ENCODE measurements at regions not wholly inside any gene's neighbourhood (a gene's known extent, or its start where the extent isn't known, plus 50 kb on each side); places are given as distances from the start of the nearest gene placed in this dataset.
A peak's percentile ranks its signal among the peaks of the same experiment; 100 is the strongest.

- peak; percentile 26 for DNase-seq
Measured at GRCh38 chr15:97561529-97561928, 399.0 kb upstream of the ARRDC4 start.

GRCh38 chr15:97563516-97563915 is 397.0 kb upstream of the ARRDC4 start:
- no peak for DNase-seq

DNA sequence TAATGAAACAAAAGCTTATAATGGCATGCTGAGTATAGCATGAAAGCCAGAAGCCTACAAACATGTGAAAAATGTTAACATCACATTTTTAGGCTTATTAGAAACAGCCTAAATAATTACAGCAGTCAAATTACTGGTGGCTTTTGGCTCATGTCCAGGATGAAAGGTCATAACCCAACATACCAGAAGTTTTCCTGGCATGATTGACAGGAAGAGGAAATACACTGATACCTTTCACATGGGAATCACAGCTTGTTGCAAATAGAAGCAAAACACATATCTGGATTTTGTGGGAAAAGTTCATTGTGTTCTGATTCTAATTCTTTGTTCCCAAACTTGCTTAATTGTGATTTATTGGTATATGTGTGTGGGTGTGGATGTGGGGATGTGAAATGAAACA is 393.5 kb upstream of the ARRDC4 start:
- DNase-seq: no peak

DNA sequence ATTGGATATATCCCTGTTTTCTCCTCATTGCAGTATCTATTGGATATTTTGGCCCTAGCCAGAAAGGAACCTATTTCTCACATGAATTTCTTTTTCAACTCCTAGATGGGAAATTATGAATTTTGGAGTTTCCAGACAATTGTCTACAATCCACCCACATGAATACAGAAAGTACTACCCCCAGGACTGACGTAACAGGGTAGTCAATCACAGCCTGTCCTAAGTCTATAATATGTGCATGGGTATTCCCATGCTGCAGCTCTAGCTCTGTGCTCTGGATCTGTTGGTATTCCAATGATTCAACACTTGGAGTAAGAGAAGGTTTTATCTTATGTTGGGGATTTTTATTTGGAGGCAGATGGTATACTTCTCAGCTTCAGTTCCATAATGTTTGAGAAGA is 393.1 kb upstream of the ARRDC4 start:
- DNase-seq: no peak

GRCh38 chr15:97576929-97577645 is 383.4 kb upstream of the ARRDC4 start:
- no peak for DNase-seq

GRCh38 chr15:97585408-97585807 is 375.1 kb upstream of the ARRDC4 start:
- DNase-seq: no peak

GRCh38 chr15:97592778-97593177 is 367.7 kb upstream of the ARRDC4 start:
- DNase-seq: no peak

- no peak for DNase-seq
Measured at GRCh38 chr15:97597801-97598200, 362.7 kb upstream of the ARRDC4 start.

- DNase-seq: peak; percentile 17
Measured at GRCh38 chr15:97598353-97598798, 362.1 kb upstream of the ARRDC4 start.

- DNase-seq: no peak
Measured at GRCh38 chr15:97600190-97600589, 360.3 kb upstream of the ARRDC4 start.

DNA sequence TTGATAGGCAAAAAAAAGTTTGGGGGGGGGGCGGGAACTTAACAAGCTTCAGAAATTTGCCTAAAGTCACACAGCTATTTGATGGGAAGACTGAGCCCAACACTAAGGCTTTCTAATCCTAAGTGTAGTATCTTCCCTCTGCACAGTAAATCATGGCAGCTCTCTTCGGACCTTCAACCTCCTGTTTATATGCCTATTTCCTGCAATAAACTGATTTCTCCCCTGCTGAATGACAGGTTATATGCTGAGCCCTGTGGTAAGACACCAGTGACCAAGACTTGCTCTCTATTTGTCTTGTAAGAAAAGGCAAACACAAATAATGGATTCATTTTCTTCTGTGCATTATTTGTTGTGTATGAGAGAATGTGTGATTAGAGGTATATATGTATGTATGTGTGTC is 355.8 kb upstream of the ARRDC4 start:
- DNase-seq: no peak

DNA sequence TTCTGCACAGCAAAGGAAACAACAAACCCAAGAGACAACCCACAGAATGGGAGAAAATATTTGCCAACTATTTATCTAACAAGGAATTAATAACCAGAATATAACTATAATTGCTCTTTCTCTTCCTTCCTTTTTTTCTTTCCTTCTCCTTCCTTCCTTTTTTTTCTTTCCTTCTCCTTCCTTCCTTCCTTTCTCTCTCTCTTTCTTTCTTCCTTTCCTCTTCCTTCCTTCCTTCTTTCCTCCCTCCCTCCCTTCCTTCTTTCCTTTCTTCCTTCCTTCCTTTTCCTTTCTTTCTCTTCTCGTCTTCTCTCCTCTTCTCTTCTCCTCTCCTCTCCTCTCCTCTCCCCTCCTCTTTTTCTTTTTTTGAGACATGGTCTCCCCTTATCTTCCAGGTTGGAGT is 345.4 kb upstream of the ARRDC4 start:
- no peak for DNase-seq

DNA sequence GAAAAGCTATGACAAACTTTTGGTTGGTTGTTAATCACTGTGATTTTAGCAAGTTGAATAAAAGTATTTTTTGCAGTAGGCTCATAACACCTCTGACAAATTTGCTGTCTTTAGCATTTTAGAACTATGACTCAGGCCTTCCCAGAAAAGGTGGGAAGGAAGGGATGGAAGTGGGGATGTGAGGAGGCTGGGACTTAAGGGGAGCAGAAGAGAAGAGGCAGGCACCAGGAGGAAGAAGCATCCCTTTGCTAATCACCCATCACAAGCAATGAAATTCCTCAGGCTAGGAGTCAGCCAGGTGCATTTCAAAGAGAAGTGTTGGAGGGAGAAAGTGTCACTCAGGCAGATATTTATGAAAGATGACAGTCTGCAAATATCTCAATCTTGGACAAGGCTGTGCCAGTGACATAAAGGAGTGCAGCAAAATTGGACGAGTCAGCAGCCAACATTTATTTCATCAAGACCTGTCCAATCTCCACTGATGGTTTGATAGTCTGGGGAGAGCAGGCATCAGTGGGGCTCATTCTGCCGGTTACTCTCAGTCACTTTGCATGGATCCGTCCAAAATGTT is 337.3 kb upstream of the ARRDC4 start:
- DNase-seq: no peak

- no peak for DNase-seq
Measured at GRCh38 chr15:97627634-97628033, 332.9 kb upstream of the ARRDC4 start.

DNA sequence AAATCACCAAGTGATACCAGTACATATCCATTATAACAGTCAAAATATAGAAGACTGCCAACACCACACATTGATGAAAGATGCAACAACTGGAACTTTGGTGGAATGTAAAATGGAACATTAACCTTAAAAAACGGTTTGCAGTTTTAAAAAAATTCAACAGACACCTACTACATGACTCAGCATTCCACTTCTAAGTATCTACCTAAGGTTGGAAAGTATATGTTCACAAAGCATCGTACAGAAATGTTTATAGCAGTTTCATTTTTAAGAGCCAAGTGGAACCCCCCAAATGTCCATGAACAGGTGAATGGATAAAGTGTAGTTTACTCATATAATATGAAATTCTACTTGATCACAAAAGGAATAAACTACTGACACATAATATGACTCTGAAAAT is 314.7 kb upstream of the ARRDC4 start:
- DNase-seq: no peak

DNA sequence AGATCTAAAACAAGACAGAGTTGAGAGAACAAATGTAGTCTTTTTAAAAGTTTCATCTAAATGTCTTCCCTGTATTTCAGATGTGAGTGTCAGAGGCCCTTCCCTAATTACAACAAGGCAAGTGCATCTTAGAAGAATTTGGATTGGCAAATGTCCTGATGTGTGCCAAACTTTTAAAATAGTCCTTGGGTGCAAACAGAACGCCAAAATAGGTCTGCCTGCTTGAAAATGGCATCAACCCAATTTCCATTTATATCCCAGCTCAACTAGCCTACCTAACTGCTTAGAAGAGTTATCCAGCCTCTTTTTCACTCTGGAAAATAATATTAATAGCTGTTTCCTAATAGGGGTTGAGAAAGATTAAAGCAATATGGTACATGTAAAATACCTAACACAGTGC is 311.8 kb upstream of the ARRDC4 start:
- no peak for DNase-seq

DNA sequence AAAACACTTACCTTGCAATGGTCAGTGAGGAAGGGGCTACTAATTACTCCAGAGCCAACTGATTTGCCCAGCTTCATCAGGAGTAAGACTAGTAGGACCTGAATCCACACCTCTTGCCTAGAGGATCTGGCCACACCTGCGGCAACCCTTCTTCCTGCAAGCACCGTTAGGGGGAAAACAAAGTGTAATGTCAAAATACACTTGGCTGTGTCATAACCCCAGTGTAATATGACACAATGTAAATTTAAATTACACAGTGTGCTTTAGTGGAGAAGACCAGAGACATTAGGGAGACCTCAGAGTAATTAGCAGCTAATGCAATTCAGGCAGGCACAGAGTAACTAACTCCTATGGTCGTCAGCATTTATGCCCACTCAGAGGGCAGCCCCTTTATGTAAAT is 308.5 kb upstream of the ARRDC4 start:
- no peak for DNase-seq

DNA sequence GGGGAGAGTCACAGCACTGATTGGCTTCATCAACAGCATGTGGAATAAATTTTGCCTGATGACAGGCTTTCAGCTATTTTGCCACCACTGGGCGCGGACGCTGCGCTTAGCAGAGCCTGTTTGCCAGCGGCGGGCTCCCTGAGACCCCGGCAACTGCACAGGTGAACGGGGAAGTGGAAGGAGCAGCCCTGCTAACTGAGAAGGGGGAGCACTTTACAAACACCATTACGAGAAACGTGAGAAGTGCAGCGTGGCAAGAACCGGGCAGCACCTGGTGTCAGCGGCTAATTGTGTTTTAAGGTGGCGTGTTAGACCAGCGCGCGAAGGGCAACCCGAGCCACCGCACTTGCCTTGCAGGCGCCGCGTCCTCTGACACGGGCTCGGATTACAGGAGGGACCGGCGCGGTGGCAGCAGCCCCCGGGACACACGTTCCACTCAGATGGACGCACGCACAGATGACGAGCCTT is 307.8 kb upstream of the ARRDC4 start:
- DNase-seq: no peak

DNA sequence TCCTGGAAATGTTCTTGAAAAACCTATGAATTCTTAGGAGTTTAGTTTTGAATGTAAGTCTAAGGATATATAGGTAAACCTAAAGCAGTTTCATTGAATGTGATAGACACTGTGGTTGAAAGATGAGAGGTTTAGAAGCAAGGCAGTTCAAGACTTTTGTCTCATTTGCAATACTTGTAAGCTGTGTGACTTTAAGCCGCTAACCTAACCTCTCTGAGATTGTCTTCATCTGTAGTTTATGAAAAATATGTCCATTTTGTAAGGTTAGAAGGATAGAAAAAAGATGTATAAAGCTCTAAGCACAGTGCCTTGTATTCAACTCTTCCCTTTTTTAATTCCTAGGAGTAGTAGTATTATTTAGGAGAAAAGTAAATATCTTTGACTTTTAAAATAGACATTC is 306.6 kb upstream of the ARRDC4 start:
- no peak for DNase-seq

DNA sequence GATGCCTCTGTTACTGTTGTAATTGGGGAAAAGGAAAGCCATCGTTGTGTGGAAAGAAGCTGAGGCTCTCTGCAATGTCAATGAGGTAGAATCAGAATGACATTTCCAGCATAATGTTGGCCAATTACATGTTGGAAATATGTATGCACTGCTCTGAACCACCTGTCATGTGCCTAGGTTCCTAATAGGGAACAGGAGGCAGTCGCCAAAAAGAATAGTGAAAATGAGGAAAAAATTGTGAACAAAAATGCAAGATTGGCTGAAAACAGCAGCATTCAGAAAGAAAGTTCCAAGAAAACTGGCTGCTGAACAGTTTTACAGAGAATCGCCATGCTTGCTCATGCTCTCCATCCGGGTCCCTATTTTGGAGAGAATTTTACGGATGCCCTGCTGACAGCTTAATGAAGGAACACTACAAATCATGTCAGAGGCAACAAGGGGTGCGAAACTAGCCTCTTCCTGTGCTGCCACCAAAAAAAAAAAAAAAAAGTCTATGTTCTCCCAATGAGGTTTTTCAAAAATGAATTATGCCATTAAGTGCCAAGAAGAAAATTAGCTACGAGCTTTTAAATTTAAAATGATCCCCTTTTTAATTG is 305.9 kb upstream of the ARRDC4 start:
- DNase-seq: no peak

GRCh38 chr15:97661796-97662195 is 298.7 kb upstream of the ARRDC4 start:
- DNase-seq: no peak

DNA sequence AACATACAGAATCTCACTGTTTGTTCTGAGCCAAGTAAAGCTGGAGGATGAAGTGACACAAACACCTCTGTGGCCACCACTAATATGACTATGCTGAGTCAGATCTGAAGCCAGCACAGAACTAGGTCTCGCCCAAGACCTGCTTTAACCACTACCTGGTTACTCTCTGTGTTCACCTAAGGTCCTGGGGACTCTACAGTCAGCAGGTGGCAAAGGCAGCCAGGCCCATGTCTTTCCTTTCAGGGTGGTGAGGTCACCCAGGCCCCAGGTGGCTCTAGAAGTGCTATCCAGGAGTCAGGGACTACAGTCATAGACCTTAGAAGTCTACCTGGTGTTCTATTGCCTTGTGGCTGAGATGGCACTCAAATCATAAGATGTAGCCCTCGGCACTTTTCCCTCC is 287.9 kb upstream of the ARRDC4 start:
- DNase-seq: no peak

- DNase-seq: no peak
Measured at GRCh38 chr15:97678656-97679055, 281.8 kb upstream of the ARRDC4 start.

DNA sequence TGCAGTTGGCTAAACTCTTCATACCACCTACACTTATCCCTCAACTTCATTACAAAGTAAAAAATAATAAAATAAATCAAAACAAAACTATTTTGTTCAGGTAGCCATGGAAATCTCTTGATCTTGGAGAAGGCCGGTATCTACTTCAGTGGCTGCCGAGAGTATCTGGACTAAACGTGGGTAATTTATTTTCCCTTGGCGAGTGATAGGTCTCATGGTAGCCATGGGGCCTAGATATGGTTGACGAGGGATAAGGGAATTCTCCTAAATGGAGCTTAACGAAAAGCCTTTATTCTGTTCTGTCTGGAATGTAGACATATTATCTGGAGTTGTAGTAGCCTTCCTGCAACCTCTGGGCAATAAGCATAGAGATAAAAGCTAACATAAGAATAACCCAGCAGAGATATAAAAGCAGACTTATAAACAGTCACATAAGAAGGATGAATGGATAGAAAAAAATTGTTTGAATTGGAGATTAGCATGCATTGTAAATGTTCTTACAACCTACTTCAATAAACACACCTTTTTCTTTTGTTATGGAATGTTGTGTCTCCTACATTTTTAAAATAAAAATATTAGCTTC is 281.3 kb upstream of the ARRDC4 start:
- no peak for DNase-seq
